ENCODE measurements at regions not wholly inside any gene's neighbourhood (a gene's known extent, or its start where the extent isn't known, plus 50 kb on each side); places are given as distances from the start of the nearest gene placed in this dataset.
"Not testable (repeated sequence)": the region's sequence is repeated elsewhere in the genome, so short reads cannot be mapped to it uniquely, and the experiment has no call there.

DNA sequence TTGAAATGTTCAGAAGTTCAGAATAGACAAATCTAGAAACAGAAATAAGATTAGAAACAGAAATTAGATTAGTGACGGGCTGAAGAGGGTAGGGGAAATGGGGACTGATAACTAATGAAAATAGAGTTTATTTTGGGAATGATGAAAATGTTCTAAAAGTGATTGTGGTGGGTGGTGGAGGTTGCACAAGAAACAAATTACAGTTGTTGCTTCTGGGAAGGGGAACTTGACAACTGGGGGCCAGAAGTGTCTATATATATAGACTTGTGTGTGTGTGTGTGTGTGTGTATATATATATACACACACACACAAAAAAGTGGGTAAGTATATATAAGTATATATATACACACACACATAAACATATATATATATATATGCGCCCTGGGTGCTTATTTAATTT is 86.5 kb upstream of the RREB1 start:
- Histone ChIP-seq H3K4me1 (ENCODE audit: control insufficient read depth, insufficient read depth, low read length, poor library complexity, severe bottlenecking) (no peaks in the 10 kb centered on the region), H3K9me3 (ENCODE audit: control insufficient read depth in 2 of 2, low read length in 2 of 2) (no peaks in the 10 kb centered on the region), H3K27ac (ENCODE audit: insufficient read depth, low read length, poor library complexity, severe bottlenecking) (no peak overlapping the region), H3K4me3 (ENCODE audit: low read depth, low read length) (no peak overlapping the region), H3K27me3 (ENCODE audit: control insufficient read depth, insufficient read depth, low read length) (no peaks in the 10 kb centered on the region), H3K36me3 (ENCODE audit: control insufficient read depth, insufficient read depth, low read length) (no peaks in the 10 kb centered on the region)
- ATAC-seq (ENCODE audit: low read depth in 2 of 2) (no peak), DNase-seq (no peak)
- Mint-ChIP-seq H3K4me1 (no peaks in the 10 kb centered on the region), H3K4me3 (no peak overlapping the region), H3K9me3 (peaks cover 0 to 7% (median 0%) of the 10 kb centered on the region in 7 donors), H3K36me3 (no peaks in the 10 kb centered on the region), H3K27me3 (peaks cover 13% of the 10 kb centered on the region), H3K27ac (no peak overlapping the region)

DNA sequence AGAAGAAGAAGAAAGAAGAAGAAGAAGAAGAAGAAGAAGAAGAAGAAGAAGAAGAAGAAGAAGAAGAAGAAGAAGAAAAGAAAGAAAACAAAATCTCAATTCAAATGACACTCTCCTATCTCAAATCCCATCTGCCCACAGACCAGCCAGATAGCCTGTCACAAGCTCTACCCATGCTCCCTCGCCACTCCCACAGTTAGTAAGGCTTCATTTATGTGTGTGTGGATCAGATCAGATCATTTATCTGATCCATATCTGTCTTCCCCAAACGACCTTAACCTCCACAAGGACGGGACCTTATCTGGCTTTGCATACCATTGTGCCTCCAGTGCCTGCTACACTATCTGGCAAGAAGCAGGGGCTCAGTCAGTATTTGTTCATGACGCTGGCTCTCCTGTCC is 81.9 kb upstream of the RREB1 start:
- H3K27me3 ChIP-seq (ENCODE audit: control insufficient read depth, insufficient read depth, low read length): no peaks in the 10 kb centered on the region
- no peaks in the 10 kb centered on the region for H3K4me1 ChIP-seq (ENCODE audit: control insufficient read depth, insufficient read depth, low read length, poor library complexity, severe bottlenecking)
- H3K27ac Mint-ChIP-seq: no peak overlapping the region
- no peak overlapping the region for H3K4me3 ChIP-seq (ENCODE audit: low read depth, low read length)
- no peaks in the 10 kb centered on the region for H3K36me3 ChIP-seq (ENCODE audit: control insufficient read depth, insufficient read depth, low read length)
- H3K36me3 Mint-ChIP-seq: no peaks in the 10 kb centered on the region
- peaks cover 0 to 5% (median 0%) of the 10 kb centered on the region in 7 donors for H3K9me3 Mint-ChIP-seq
- H3K9me3 ChIP-seq (ENCODE audit: control insufficient read depth in 2 of 2, low read length in 2 of 2): no peaks in the 10 kb centered on the region
- no peak overlapping the region for H3K4me3 Mint-ChIP-seq
- DNase-seq (no peak), ATAC-seq (ENCODE audit: low read depth in 2 of 2) (no peak)
- peaks cover 26% of the 10 kb centered on the region for H3K27me3 Mint-ChIP-seq
- H3K4me1 Mint-ChIP-seq: no peaks in the 10 kb centered on the region
- no peak overlapping the region for H3K27ac ChIP-seq (ENCODE audit: insufficient read depth, low read length, poor library complexity, severe bottlenecking)

DNA sequence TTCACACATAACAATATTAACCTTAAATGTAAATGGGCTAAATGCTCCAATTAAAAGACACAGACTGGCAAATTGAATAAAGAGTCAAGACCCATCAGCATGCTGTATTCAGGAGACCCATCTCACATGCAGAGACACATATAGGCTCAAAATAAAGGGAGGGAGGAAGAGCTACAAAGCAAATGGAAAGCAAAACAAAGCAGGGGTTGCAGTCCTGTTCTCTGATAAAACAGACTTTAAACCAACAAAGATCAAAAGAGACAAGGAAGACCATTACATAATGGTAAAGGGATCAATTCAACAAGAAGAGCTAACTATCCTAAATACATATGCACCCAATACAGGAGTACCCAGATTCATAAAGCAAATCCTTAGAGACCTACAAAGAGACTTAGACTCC is 78.8 kb upstream of the RREB1 start:
- H3K27ac ChIP-seq (ENCODE audit: insufficient read depth, low read length, poor library complexity, severe bottlenecking); H3K9me3 Mint-ChIP-seq; H3K4me3 Mint-ChIP-seq; ATAC-seq (ENCODE audit: low read depth in 2 of 2); H3K4me1 Mint-ChIP-seq; H3K27me3 ChIP-seq (ENCODE audit: control insufficient read depth, insufficient read depth, low read length); DNase-seq; H3K27ac Mint-ChIP-seq; H3K36me3 Mint-ChIP-seq; H3K36me3 ChIP-seq (ENCODE audit: control insufficient read depth, insufficient read depth, low read length); H3K9me3 ChIP-seq (ENCODE audit: control insufficient read depth in 2 of 2, low read length in 2 of 2); H3K4me3 ChIP-seq (ENCODE audit: low read depth, low read length); H3K4me1 ChIP-seq (ENCODE audit: control insufficient read depth, insufficient read depth, low read length, poor library complexity, severe bottlenecking): not testable (repeated sequence)
- peaks cover 22% of the 10 kb centered on the region for H3K27me3 Mint-ChIP-seq

DNA sequence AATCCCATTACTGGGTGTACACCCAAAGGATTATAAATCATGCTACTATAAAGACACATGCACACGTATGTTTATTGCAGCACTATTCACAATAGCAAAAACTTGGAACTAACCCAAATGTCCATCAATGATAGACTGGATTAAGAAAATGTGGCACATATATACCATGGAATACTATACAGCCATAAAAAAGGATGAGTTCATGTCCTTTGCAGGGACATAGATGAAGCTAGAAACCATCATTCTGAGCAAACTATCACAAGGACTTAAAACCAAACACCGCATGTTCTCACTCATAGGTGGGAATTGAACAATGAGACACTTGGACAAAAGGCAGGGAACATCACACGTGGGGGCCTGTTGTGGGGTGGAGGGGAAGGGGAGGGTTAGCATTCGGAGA is 76.8 kb upstream of the RREB1 start:
- H3K36me3 Mint-ChIP-seq; H3K27ac ChIP-seq (ENCODE audit: insufficient read depth, low read length, poor library complexity, severe bottlenecking); H3K9me3 Mint-ChIP-seq; H3K27me3 ChIP-seq (ENCODE audit: control insufficient read depth, insufficient read depth, low read length); DNase-seq; ATAC-seq (ENCODE audit: low read depth in 2 of 2); H3K4me3 ChIP-seq (ENCODE audit: low read depth, low read length); H3K4me1 ChIP-seq (ENCODE audit: control insufficient read depth, insufficient read depth, low read length, poor library complexity, severe bottlenecking); H3K36me3 ChIP-seq (ENCODE audit: control insufficient read depth, insufficient read depth, low read length); H3K27ac Mint-ChIP-seq; H3K9me3 ChIP-seq (ENCODE audit: control insufficient read depth in 2 of 2, low read length in 2 of 2); H3K4me3 Mint-ChIP-seq; H3K4me1 Mint-ChIP-seq: not testable (repeated sequence)
- peaks cover 17% of the 10 kb centered on the region for H3K27me3 Mint-ChIP-seq

DNA sequence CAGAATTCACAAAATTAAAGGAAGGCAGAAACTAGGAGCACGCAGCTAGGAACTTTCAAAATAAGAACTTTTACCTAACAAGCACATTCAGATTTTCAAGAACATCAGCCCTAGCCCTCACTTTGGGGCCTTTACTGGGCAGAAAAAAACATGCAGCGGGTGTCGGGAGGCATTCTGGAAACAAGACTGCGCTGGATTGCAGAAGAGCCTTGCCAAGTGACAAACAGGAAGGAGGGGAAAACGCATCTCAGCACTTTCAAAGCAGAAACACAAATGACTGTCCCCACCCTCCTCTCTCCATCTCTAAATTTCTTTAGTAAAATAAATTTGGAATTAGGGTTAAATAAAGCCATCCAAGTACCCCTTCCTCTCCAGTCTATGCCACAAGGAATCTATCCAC is 74.6 kb upstream of the RREB1 start:
- H3K4me3 ChIP-seq (ENCODE audit: low read depth, low read length): no peak overlapping the region
- no peak for ATAC-seq (ENCODE audit: low read depth in 2 of 2)
- DNase-seq: no peak
- peaks cover 11% of the 10 kb centered on the region for H3K27me3 Mint-ChIP-seq
- H3K27me3 ChIP-seq (ENCODE audit: control insufficient read depth, insufficient read depth, low read length): peaks cover 2% of the 10 kb centered on the region
- H3K9me3 Mint-ChIP-seq: peaks cover 0 to 4% (median 0%) of the 10 kb centered on the region in 7 donors
- no peak overlapping the region for H3K4me3 Mint-ChIP-seq
- no peaks in the 10 kb centered on the region for H3K36me3 Mint-ChIP-seq
- no peaks in the 10 kb centered on the region for H3K4me1 ChIP-seq (ENCODE audit: control insufficient read depth, insufficient read depth, low read length, poor library complexity, severe bottlenecking)
- no peaks in the 10 kb centered on the region for H3K36me3 ChIP-seq (ENCODE audit: control insufficient read depth, insufficient read depth, low read length)
- no peaks in the 10 kb centered on the region for H3K9me3 ChIP-seq (ENCODE audit: control insufficient read depth in 2 of 2, low read length in 2 of 2)
- no peaks in the 10 kb centered on the region for H3K4me1 Mint-ChIP-seq
- no peak overlapping the region for H3K27ac Mint-ChIP-seq
- H3K27ac ChIP-seq (ENCODE audit: insufficient read depth, low read length, poor library complexity, severe bottlenecking): no peak overlapping the region

DNA sequence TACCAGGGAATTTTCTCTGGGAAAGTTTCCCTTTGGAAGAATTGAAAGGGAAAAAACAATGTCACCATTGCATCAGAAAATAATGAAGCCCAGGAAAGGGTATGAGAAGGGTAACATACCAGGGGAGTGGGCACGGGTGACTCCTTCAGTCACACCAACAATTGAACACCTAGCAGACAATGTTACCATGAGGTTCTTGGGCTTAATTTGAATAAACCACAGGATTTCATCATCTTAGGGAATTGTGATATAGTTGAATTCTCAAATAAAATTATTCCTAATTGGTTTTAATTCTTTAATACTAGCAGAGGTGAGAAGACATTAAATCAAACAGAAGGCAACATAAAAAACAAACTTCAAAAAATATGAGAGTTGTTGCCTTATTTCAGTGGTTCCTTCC is 73.7 kb upstream of the RREB1 start:
- H3K4me1 Mint-ChIP-seq: no peaks in the 10 kb centered on the region
- Histone ChIP-seq H3K27me3 (ENCODE audit: control insufficient read depth, insufficient read depth, low read length) (peaks cover 2% of the 10 kb centered on the region), H3K9me3 (ENCODE audit: control insufficient read depth in 2 of 2, low read length in 2 of 2) (no peaks in the 10 kb centered on the region), H3K27ac (ENCODE audit: insufficient read depth, low read length, poor library complexity, severe bottlenecking) (no peak overlapping the region), H3K4me3 (ENCODE audit: low read depth, low read length) (no peak overlapping the region), H3K36me3 (ENCODE audit: control insufficient read depth, insufficient read depth, low read length) (no peaks in the 10 kb centered on the region), H3K4me1 (ENCODE audit: control insufficient read depth, insufficient read depth, low read length, poor library complexity, severe bottlenecking) (no peaks in the 10 kb centered on the region)
- DNase-seq (no peak), ATAC-seq (ENCODE audit: low read depth in 2 of 2) (no peak)
- H3K27me3 Mint-ChIP-seq: peaks cover 12% of the 10 kb centered on the region
- H3K36me3 Mint-ChIP-seq: no peaks in the 10 kb centered on the region
- no peak overlapping the region for H3K27ac Mint-ChIP-seq
- peaks cover 0 to 4% (median 0%) of the 10 kb centered on the region in 7 donors for H3K9me3 Mint-ChIP-seq
- H3K4me3 Mint-ChIP-seq: no peak overlapping the region

DNA sequence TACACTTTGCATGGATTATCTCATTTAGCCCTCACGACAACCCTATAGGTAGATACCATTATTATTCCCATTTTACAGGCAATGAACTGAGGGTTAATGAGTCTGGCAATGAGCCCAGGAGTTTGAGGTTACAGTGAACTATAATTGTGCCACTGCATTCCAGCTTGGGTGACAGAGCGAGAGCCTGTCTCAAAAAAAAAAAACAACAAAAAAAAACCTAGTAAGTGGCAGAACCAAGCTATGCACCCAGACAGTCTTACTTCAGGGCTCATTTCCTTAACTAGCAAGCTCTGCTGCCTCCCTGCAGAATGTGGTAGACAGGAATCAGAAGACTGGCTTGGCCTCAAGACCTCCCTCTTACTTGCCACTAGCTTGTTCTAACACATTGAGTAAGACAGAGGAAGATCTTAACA is 71.9 kb upstream of the RREB1 start:
- Histone ChIP-seq H3K4me3 (ENCODE audit: low read depth, low read length) (no peak overlapping the region), H3K27me3 (ENCODE audit: control insufficient read depth, insufficient read depth, low read length) (peaks cover 4% of the 10 kb centered on the region), H3K4me1 (ENCODE audit: control insufficient read depth, insufficient read depth, low read length, poor library complexity, severe bottlenecking) (no peaks in the 10 kb centered on the region), H3K27ac (ENCODE audit: insufficient read depth, low read length, poor library complexity, severe bottlenecking) (no peak overlapping the region), H3K9me3 (ENCODE audit: control insufficient read depth in 2 of 2, low read length in 2 of 2) (no peaks in the 10 kb centered on the region), H3K36me3 (ENCODE audit: control insufficient read depth, insufficient read depth, low read length) (no peaks in the 10 kb centered on the region)
- no peak for DNase-seq
- peaks cover 6% of the 10 kb centered on the region for H3K27me3 Mint-ChIP-seq
- no peak overlapping the region for H3K4me3 Mint-ChIP-seq
- H3K9me3 Mint-ChIP-seq: peaks cover 0 to 4% (median 0%) of the 10 kb centered on the region in 7 donors
- H3K27ac Mint-ChIP-seq: no peak overlapping the region
- H3K4me1 Mint-ChIP-seq: no peaks in the 10 kb centered on the region
- no peak for ATAC-seq (ENCODE audit: low read depth in 2 of 2)
- no peaks in the 10 kb centered on the region for H3K36me3 Mint-ChIP-seq

DNA sequence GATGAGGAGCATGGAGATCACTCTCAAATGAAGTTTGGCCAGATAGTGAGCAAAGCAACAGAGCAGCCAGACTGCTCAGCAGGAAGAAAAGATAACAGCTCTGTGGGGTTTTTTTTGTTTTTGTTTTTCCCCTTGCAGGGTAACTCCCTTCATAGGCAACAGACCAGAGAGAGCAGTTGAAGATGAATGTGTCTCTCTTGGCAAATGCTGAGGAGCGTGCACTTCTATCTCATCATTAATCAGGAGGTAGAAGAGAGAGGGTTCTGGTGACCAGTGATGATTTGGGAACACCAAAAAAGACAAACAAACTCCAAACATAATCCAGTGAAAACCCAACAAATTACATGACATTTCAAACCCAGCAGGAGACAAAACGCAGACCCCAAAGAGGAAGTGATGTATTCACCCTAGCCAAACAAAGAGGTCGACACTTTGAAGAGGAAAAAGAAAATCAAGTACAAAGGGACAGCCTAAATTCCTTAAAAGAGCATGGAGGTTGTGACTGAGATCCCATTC is 66.2 kb upstream of the RREB1 start:
- Mint-ChIP-seq H3K4me1 (peaks cover 0 to 13% (median 0%) of the 10 kb centered on the region in 4 donors), H3K27me3 (peaks cover 15% of the 10 kb centered on the region), H3K27ac (peak overlapping the region in 1 of 3 donors; percentile 3), H3K9me3 (no peaks in the 10 kb centered on the region), H3K36me3 (no peaks in the 10 kb centered on the region), H3K4me3 (no peak overlapping the region)
- Histone ChIP-seq H3K4me1 (ENCODE audit: control insufficient read depth, insufficient read depth, low read length, poor library complexity, severe bottlenecking) (no peaks in the 10 kb centered on the region), H3K9me3 (ENCODE audit: control insufficient read depth in 2 of 2, low read length in 2 of 2) (no peaks in the 10 kb centered on the region), H3K27me3 (ENCODE audit: control insufficient read depth, insufficient read depth, low read length) (peaks cover 2% of the 10 kb centered on the region), H3K36me3 (ENCODE audit: control insufficient read depth, insufficient read depth, low read length) (no peaks in the 10 kb centered on the region), H3K4me3 (ENCODE audit: low read depth, low read length) (no peak overlapping the region), H3K27ac (ENCODE audit: insufficient read depth, low read length, poor library complexity, severe bottlenecking) (no peak overlapping the region)
- no peak for ATAC-seq (ENCODE audit: low read depth in 2 of 2)
- DNase-seq: no peak

All from CD4-positive, CD25-positive, alpha-beta regulatory T cell (primary cell).